Breast epithelium (tissue), 3 donors: ENCODE measurements at regions not wholly inside any gene's neighbourhood (a gene's known extent, or its start where the extent isn't known, plus 50 kb on each side); places are given as distances from the start of the nearest gene placed in this dataset.

Experiments used
- CTCF ChIP-seq, 3 donors: fragments of 450-650 bp; IDR thresholded peaks; one replicate each; pipeline ENCODE4 v1.5.1; 2016 to 2017; ENCODE audit warnings: antibody characterized with exemption in 3 of 3, mild to moderate bottlenecking in 3 of 3, moderate library complexity in 3 of 3
- POLR2AphosphoS5 ChIP-seq, 3 donors: sonication (generic); formaldehyde crosslinking; IDR thresholded peaks; one replicate each; pipeline ENCODE4 v1.6.1; 2017; ENCODE audit warnings: antibody characterized with exemption in 3 of 3

DNA sequence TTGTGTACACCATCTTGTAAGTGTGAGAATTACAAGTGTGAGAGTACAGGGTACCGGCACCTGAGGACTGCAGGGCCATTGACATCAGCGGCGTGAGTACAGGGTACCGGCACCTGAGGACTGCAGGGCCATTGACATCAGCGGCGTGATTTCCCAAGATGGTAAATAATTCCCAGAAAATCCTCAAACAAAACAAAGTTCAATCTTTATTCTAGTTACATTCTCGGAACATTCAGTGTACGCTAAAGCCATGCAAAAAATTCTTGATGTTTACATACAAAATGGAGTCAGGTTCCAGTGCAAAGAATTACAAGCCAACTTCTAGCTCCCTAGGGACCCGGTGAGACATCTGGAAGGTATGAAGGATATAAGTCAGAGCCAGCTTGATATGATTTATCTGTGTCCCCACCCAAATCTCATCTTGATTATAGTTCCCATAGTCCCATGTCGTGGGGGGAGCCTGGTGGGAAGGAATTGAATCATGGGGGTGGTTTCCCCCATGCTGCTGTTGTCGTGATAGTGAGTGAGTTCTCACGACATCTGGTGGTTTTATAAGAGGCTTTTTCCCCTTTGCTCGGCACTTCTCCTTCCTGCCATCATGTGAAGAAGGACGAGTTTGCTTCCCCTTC, 172.7 kb downstream of the TTLL2 start:
- TF ChIP-seq CTCF (IDR thresholded peaks at IDR 0.05) (no peak), POLR2AphosphoS5 (IDR thresholded peaks at IDR 0.05) (no peak)
